ENCODE measurements at regions not wholly inside any gene's neighbourhood (a gene's known extent, or its start where the extent isn't known, plus 50 kb on each side); places are given as distances from the start of the nearest gene placed in this dataset.
"Not testable (repeated sequence)": the region's sequence is repeated elsewhere in the genome, so short reads cannot be mapped to it uniquely, and the experiment has no call there.

GRCh38 chr6:169396009-169396539, 142.4 kb upstream of the THBS2 start:
- TF ChIP-seq CTCF (IDR thresholded peaks at IDR 0.05; ENCODE audit: borderline replicate concordance, extremely low read depth, low read length, poor library complexity, severe bottlenecking); EZH2 (IDR thresholded peaks at IDR 0.05; ENCODE audit: borderline replicate concordance, low read depth, low read length, severe bottlenecking): not testable (repeated sequence)
